NCI-H82 (cell line): ENCODE measurements at regions not wholly inside any gene's neighbourhood (a gene's known extent, or its start where the extent isn't known, plus 50 kb on each side); places are given as distances from the start of the nearest gene placed in this dataset.
A peak's percentile ranks its signal among the peaks of the same experiment; 100 is the strongest.
"Not testable (repeated sequence)": the region's sequence is repeated elsewhere in the genome, so short reads cannot be mapped to it uniquely, and the experiment has no call there.

Source experiments
- DNase-seq: peaks from one replicate; lab custom pipeline; 2025; lab: John Stamatoyannopoulos, UW

DNA sequence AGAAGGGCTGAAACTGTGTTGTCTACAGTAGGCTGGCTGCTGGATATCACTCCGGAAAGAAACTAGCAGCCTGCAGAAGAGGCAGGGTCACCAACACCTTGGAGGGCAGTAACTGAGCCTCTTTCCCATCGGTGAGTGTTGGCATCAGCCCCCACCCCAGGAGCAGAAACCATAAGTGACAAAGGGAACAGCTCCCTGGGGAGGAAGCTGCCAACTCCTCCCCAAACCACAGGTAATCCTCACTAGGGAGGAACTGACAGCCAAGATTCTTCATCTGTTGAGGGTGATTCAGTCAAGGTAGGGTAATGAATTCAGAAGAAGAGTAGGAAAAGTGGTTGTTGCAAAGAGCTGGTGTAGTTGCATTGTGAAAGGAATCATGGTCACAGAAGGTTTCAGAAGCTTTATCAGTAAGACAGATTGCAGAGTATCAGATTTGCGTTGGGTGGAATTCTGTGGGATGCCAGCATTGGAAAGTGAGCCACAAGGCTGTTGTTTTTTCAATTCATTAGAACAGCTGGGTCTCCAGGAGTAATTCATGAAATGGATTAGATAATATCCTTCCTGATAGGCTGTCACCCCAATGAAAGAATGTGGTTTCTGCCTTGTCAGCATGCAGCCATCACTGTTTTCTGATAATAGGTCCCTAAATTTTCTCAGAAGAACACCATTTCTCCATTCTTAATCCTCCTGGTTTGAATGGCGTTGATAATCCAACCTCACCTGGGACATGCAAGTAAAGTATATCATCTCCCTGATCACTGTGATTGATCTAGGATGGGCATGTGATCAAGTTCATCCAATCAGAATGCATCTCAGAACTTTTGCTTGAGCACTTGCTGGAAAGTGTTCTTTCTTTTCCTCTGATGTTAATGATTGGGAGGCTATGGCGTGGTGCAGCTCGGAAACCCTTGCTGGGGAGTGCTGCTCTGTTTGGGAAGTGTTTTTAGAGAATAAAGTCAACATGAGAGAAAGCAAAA is 75.0 kb upstream of the CTBP2 start:
- no peak for DNase-seq

DNA sequence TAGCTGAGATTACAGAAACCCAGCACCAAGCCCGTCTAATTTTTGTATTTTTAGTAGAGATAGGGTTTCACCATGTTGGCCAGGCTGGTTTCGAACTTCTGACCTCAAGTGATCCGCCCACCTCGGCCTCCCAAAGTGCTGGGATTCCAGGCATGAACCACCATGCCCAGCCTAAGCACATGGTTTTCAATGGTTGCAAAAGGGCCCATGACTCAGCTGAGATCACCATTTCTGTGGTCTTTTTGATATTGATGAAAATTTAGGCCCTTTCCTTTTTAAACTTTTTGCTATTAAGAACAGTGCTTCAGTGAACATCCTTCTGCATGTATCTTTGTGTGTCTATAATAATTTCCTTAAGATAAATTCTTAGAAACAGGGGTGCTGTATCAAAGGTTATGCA is 74.2 kb upstream of the CTBP2 start:
- not testable (repeated sequence) for DNase-seq

DNA sequence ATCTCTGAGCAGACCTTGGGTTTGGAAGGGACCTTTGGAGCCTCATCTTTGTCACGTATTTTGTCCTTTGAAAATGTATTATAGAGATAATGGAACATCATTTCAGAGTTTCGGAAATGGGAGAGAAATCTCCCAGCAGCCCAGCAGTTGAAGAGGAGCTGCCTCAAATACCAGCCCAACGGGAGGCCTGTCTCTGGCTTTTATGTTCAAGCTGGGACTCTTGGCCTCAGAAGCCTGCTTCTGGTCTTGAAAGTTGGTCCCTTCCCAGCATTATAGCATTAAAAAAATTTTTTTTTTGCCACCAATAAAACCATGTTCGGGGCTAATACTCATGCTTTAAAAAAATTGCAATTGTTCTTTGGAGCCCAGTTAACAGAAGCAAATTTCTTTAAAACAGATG is 73.4 kb upstream of the CTBP2 start:
- no peak for DNase-seq

DNA sequence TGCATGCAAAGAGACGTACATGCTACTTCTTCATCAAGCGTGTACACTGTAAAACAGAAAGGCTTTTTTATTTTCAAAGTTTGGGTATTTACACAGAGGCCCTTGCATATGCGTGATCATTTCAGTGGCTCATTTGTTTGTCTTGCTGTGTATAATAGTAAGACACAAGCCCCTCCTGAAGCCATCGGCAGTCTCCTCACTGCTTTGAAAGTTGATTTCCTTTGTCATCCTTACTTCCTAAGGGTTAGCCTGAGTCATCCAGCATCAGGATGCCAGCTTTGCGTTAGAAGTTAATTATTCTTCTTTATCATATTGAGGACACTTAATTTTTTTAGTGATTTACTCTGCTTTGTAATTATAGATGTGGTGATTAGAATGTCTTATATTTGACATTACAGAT is 72.5 kb upstream of the CTBP2 start:
- no peak for DNase-seq

DNA sequence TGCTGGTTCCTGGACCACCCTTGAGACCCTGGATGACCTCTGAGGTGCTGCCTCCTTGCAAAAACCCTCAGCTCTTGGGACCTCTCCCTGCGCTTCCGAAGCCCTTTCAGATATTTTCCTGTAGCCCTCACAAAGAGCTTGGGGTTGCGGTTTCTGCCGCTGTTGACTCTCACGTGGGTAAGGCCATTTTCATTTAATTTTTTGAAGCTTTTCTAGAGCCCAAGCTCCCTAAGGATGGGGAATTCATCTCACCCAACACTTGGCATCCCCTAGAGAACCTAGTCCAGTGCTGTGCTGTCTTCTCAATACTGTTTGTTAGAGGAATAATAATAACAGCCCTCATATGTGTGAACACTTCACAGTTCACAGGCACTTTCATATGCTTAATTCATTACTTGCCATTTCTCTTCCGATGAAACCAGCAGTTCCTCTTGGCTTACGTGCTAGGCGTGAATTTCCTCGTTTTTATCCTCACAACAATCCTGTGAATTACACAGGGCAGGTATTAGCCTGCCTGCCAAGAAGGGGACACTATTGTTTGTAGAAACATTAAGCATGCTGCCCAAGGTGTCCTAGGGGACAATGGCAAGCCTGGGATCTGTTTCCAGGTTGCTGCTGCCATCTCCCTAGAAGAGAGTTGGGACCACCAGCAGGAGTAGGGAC is 71.6 kb upstream of the CTBP2 start:
- no peak for DNase-seq

DNA sequence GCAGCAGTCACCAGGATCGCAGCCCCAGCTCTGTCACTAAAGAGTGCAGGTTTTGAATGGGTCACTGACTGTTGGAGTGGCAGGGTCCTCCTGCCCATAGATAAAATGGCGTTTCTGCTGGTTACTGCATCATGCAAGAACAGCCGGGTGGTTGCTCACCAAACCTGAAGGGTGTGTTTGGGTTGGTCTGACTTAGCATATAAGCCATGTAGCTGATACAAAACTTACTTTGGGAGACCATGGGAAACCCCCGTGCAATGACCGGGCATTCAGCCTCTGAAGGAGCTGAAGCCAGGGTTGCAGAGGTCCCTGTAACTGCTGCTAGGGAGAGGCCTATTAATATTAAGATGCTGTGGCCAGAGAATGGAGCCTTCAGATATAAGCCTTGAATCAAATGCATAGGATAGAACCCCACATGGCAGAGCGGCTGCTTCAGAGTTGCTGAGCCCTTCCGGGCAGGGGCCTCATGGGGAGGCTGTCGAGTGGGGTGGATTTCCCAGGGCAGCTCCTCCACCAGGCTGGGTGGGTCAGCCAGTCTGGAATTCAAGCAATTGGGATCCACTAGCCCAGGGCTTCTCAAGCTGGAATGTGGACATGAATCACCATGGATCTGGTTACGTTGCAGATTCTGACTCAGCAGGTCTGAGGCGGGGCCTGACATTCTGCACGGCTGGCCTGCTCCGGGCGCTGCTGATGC is 70.9 kb upstream of the CTBP2 start:
- no peak for DNase-seq

DNA sequence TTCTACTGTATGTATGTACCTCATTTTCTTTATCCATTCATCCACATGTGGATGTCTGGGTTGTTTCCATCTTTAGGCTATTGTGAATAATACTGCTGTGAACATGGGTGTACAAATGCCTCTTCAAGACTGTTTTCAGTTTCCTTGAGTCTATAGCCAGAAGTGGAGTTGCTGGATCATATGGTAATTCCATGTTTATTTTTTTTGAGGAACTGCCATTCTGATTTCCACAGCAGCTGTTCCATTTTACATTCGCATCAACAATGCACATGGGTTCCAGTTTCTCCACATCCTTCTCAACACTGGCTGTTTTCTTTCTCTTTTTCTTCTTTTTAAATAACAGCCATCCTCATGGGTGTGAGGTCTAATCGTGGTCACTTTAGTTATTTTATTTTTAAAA is 69.9 kb upstream of the CTBP2 start:
- DNase-seq: no peak

DNA sequence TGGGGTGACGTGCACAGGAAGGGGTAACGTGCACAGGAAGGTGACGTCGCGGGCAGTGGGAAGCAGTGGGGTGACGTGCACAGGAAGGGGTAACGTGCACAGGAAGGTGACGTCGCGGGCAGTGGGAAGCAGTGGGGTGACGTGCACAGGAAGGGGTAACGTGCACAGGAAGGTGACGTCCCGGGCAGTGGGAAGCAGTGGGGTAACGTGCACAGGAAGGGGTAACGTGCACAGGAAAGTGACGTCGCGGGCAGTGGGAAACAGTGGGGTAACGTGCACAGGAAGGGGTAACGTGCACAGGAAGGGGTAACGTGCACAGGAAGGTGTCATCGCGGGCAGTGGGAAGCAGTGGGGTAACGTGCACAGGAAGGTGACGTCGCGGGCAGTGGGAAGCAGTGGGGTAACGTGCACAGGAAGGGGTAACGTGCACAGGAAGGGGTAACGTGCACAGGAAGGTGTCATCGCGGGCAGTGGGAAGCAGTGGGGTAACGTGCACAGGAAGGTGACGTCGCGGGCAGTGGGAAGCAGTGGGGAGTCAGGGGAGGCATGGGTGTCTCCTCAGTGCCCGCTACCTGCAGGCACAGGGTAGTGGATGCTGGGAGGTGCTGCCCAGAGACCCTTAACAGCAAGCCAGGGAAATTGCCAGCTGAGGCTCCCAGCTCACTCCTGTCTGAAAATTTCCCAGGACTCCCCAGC is 68.0 kb upstream of the CTBP2 start:
- DNase-seq: not testable (repeated sequence)

DNA sequence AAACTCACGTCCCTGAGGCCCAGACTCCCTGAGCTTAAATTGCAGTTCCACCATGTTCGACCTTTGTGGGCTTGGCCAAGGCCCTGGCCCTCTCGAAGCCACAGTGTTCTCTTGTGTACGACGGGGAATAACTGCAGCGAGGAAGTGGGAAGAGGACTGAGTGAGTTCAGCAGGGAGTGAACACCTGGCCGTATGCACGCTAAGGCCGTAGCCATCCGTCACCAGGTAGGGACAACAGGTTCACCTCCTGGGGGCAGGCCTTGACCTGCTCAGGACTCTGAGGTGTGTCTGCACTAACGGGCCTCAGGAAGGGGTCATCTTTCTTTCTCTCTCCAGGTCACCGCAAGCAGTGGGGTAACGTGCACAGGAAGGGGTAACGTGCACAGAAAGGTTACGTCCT is 67.2 kb upstream of the CTBP2 start:
- DNase-seq: no peak

DNA sequence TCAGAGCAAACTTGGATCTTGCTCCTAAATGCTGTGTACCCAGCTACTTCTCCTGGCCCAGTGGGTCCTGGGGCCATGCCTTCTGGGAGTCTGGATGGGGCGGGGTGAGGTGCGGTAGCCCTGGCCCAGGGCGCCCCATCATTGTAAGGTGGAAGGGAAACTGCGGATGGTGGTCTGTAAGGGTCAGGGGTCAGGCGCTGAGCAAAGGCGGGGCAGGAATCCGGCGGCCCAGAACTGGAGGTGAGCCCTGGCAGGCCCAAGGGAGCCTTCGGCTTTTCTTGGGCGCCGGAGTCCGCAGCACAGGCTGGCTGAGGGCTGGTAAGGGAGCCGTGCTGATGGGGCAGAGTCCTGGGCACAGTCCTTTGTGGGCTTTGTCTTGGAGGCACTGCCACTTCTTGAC is 66.5 kb upstream of the CTBP2 start:
- DNase-seq: no peak

DNA sequence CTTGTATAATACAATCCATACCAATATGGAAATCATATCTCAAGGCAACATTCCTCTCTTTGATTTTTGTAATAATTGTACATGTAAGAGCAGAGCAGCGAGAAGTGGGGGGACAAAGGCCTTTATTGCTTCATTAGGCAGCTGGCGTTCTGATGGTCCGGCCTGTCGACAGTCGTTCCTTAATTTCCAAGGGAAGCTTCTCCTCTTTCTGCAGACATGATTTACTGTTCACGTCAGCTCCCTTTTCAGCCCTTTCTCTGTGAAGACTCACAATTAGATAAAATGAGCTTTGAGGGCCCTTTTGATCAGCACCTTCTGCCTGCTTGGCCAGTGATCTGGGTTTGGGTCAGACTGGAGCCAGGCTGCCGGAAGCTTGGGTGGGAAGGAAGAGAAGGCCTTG is 65.6 kb upstream of the CTBP2 start:
- DNase-seq: no peak

DNA sequence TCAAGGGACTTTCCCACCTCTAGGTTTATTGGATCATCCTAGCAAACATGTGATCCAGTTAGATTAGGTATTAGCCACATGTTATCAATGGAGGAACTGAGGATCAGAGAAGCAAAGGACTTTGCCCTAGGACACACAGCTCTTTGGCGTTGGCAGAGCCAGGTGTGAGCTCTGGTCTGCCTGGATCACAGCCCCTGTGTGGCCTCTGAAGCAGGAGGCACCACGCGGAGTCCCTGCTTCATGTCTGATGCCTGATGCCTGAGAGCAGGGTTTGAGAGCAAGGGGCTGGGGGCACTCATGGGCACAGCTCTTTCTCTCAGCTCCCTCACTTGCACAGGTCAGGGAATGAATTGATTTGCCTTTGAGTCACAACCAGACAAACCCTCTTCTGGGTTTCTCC is 64.7 kb upstream of the CTBP2 start:
- no peak for DNase-seq

DNA sequence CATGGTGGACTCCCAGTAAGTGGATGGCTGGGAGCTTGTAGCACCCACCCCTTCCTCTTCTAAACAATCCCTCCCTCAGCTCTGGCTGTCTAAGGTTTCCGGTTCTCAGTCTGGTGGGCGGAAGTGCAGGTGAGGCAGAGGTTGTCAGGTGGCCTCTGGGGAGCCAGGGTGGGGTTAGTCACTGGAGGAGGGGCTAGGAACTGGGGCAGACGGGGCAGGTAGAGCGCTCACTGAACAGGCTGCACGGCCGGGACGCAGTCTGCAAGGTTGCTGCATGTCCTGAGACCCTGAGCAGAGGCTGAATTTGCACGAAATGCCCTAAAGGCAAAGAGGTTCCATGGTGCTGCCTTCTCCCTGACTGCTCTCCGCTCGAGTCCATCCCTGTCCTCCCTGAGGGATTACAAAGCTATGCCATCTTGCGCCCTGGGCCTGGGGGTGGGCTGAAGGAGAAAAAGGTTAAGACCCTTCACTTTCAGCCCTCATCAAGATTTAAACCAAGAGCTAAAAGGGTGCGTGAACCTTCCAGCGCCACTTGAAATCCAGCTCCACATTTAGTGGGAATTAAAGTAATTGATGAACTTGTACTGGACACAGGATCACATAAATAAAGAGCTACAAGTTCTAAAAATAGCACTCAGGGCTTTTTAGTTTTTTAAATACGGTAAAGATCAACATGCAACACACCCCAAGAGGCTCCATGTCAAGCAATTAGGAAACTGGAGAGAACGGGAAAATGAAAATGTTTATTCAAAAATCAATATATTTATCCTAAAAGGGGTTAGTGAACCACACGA is 62.3 kb upstream of the CTBP2 start:
- no peak for DNase-seq

DNA sequence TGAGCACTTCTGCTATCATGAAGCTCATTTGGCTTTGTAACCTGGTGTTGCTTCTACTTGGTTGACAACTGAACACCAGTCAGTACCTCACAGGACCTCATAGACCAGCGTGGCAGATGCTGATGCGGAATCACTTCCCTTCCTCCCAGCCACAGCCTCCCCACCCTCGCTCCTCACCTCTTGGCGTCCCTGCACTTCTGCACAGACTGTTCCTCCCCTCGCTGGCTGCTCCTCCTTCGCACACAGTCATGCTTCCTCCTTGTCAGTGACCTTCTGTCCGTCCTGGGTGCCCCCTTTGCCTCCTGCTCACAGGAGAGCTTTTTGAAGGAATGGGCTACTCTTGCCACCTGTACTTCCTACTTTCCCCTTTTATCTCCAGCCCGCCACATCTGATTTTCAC is 61.4 kb upstream of the CTBP2 start:
- no peak for DNase-seq

DNA sequence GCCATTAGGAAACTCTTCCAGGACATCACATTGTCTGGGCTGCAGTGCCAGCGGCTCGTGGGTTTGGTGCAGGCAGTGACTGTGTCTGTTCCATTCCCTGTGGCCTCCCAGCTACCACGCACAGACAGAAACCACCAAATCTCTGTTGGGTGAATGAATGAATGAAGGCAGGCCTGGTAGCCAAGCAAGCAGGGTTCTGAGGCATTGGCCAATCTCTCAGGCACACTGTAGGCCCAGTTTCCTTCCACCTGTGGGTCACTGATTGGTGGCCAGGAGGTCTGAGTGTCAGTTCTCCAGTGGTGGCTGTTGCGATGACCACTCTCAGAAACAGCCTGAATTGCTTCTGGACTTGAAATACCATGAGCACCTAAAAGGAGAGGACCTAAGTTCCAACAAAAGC is 59.4 kb upstream of the CTBP2 start:
- no peak for DNase-seq

DNA sequence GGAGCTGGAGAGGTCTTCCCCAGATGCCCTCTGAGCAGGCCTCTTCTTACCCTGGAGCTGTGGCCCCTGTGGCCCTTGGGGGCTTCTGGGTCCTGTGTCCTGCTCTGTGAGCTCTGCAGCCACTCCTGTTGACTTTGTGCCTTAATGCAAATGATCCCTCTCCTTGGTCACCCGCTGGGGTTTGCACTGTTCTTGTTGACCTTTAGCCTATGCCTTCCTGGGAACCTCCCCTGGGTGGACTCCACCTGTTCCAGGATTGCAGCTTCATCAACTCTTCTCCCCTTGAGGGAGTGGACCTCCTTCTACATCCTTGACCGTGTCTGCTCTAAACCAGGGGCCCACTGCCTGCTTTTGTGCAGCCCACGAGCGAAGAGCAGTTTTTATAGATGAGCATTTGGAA is 58.6 kb upstream of the CTBP2 start:
- no peak for DNase-seq

DNA sequence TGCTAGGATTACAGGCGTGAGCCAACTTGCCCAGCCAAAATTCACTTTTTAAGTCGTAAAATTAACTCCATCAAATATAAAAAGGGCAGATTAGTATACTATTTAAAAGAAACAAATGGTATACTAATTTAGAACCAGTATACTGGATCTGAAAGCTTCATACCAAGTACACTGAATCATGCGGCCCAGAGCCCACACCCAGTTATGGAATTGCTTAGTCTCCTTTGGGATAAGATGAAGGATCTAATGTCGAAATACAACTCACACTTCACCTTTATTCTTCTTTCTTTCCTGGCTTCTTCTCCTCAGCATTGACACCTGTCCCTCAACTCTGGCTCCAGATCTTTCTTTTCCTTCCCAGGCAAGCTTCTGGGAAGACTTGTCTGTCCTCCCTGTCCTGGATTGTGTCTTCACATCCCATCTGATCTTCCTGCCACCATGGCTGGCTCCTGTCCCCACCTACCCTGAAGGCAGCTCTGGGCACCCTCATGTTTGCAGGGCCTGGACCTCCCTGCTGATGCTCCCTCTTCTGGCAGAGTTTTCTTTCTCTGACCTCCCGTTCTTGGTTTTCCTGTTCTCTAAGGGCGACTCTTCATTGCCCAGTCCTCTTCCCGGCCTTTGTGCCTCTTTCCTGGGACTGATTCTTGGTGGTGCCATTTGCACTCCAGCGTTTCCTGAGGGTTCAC is 57.8 kb upstream of the CTBP2 start:
- DNase-seq: peak; percentile 1

DNA sequence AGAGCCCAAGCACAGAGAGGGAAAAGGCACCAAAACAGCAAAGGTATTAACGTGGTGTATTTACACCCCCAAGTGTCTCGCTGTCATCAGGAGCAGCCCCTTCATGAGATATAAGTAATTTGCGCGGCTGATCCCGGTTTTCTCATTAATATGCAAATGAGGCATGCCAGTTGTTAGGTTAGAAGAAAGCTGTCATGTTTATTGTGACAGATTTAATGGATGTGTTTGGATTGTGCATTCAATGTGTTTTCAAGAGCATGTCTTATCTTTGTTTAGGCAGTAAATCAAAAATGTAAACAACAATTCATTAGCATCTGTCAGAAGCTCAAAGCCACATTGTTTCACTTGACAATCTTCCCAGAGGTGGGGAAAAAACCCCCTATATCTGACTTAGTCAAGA is 56.5 kb upstream of the CTBP2 start:
- no peak for DNase-seq

DNA sequence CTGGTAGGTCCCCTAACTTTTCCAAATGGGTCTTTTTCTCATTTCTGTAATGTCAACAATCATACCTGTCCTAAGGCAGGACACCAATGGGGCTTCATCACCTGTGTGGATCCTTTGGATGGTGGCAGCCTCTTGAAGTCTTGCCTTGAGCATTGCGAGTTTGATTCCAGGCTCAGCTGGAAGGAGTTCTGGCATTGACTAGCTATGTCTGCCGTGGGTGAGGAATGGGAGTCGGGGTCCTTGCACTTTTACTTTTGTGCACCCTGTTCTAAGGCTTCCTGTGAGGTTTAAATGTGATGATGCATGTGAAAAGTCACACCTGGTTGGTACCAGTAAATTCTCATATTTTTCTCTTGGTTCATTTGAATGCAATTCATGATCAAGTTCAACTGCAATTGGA is 55.9 kb upstream of the CTBP2 start:
- no peak for DNase-seq

DNA sequence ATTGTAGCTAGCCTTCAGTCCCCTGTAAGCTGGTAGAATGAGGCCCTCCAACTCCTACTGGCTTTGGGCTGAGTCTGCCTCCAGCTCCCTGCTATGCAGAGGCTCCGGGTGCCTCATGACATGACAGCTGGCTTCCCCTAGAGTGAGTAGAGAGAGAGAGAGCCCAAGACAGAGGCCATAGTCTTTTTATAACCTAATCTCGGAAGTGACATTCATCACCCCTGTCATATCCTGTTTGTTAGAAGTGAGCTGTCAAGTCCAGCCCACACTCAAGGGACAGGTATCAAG is 53.9 kb upstream of the CTBP2 start:
- DNase-seq: no peak
